GM18858 (cell line): ENCODE measurements at regions not wholly inside any gene's neighbourhood (a gene's known extent, or its start where the extent isn't known, plus 50 kb on each side); places are given as distances from the start of the nearest gene placed in this dataset.

Experiments
- ATAC-seq: cut with Tn5 transposase; IDR thresholded peaks from one replicate; pipeline ENCODE4 v1.9.1; 2021; ENCODE audit not compliant: unreplicated experiment

- ATAC-seq = no peak
Observed at GRCh38 chr18:48488388-48488850, 50.4 kb upstream of the CTIF start.

- no peak for ATAC-seq
Observed at GRCh38 chr18:48486754-48487153, 52.1 kb upstream of the CTIF start.

GRCh38 chr18:48485828-48486405 is 52.9 kb upstream of the CTIF start:
- no peak for ATAC-seq

DNA sequence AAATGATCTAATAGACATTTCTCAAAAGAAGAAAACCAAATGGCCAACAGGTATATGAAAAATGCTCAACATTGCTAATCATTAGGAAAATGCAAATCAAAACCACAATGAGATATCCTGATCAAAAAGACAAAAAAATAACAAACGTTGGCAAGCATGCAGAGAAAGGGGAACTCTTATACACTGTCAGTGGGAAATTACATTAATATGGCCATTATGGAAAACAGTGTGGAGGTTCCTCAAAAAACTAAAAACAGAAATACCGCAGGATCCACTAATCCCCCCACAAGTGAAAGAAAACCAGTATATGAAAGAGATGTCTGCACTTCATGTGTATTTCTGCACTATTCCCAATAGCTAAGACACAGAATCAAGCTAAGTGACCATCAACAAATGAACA is 57.7 kb upstream of the CTIF start:
- ATAC-seq = no peak

DNA sequence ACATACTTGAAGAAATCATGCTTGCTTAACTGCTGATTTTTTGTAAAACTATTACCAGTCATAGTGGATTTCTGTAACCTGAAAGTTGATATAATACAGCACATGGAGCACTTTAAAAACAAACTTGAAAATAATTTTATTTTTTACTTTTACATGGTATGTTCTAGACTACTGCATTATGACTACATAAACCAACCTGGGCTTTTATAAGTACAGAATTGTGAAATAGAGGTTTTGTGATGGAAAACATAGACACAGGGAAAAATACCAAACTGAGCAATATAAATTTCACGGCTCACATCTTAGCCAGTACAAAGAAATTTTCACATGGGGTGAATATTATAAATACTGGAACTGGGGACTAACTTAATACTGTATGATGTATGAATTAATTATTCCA is 59.3 kb upstream of the CTIF start:
- no peak for ATAC-seq

- ATAC-seq = no peak
Observed at GRCh38 chr18:48477348-48477747, 61.5 kb upstream of the CTIF start.

GRCh38 chr18:48476550-48476917 is 62.3 kb upstream of the CTIF start:
- no peak for ATAC-seq

- peak; percentile 62 for ATAC-seq
Observed at GRCh38 chr18:48475635-48476549, 62.9 kb upstream of the CTIF start.

DNA sequence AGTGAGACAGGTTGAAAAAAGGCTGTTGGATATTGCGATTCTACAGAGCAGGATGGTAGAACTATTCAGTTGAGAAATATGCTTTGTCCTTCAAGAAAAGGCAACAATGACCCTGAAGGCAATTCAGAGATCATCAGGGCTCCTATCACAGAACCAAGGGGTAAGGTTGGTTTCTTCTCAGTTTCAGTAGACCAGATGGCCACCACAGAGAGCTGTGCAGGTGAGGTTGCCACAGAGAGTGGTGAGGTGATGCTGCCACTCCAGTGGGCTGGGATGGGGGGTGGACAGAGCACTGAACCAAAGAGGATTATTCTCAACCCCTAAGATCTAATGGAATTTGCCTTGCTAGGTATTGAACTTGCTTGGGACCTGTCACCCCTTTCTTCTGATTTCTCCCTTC is 64.6 kb upstream of the ZBTB7C start:
- no peak for ATAC-seq

- no peak for ATAC-seq
Observed at GRCh38 chr18:48472610-48473009, 63.4 kb upstream of the ZBTB7C start.

DNA sequence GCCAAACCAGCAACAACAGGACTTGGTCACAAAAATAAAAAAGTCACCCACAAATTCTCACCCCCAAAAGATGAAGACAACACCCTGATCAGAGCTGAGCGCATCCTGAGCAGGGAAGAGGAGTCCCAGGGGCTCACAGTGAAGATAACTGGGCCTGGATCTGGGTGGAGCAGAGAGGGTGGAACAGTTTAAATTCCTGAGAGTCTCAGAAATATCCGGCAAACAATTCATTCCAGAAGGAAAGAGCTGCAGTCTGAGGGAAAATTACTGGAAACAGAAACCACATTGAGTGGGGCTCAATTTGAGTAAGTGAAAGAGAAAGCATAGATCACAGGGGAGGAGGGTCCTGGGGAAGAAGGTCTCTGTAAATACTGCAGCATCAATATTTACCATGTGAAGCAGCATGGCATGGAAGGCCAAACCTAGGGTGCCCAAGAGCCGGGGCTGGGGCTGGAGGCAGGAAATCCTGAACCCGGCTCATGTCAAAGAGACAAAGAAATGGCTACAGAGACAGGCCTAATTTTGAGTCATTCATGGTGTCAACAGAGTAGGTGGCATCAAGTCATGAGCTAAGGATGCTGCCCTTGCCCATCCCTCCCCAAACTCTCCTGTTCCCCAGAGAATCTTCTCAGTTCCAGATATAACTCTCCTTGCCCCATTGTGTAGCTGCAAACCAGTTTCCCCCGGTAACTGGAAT is 61.4 kb upstream of the ZBTB7C start:
- no peak for ATAC-seq

DNA sequence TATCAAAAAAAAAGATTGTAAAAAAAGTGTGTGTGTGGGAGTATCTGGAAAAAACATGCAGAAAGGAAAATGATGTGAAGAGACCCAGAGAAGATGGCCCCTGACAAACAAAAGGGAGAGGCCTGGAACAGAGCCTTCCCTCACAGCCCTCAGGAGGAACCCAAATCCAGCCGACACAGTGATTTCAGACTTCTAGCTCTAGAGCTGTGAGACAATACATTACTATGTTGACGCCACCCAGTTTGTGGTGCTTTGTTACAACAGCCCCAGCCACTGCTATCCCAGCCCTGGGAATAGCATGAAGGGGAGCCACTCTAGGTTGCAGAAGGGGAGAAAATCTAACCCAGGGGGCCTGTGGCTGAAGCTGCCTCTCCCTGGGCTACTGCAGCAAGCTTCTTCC is 59.0 kb upstream of the ZBTB7C start:
- ATAC-seq = no peak

DNA sequence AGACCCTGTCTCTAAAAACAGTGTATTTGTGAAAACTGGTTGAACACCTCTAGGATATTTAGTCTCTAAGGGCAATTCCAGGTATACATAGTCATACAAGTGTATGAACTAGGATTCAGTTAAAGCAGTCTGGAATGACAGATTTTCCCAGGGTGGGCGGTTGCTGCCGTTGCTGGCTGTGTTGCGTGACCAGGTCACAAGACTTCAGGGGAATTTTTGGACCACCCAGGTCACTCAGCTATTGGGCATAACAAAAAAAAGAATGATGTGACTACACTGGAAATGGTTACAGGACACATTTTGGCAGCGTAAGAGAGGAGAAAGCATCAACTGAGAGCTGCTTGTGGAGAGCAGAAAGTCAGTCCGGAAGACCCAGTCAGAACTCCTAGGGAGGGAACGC is 58.0 kb upstream of the ZBTB7C start:
- no peak for ATAC-seq

DNA sequence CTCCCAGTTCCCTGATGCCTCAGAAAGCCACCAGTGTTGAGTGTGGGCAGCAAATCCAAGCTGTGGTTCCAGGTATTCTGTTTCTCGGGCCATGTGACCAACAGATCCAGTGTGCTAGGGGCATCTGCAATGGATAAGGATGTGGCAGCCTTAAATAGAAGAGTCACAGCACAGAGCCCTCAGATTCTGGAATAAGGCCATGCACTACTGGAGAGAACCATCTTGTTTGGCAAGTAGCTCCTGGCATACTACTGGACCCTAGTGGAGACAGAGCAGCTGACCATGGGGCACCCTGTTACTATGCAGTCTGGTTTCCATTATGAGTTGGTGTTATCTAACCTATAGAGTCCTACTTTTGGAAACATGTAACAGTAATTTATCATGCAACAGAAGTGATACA is 53.3 kb upstream of the ZBTB7C start:
- no peak for ATAC-seq

GRCh38 chr18:48460929-48461583 is 51.9 kb upstream of the ZBTB7C start:
- no peak for ATAC-seq

- no peak for ATAC-seq
Observed at GRCh38 chr18:48459465-48459864, 50.3 kb upstream of the ZBTB7C start.

DNA sequence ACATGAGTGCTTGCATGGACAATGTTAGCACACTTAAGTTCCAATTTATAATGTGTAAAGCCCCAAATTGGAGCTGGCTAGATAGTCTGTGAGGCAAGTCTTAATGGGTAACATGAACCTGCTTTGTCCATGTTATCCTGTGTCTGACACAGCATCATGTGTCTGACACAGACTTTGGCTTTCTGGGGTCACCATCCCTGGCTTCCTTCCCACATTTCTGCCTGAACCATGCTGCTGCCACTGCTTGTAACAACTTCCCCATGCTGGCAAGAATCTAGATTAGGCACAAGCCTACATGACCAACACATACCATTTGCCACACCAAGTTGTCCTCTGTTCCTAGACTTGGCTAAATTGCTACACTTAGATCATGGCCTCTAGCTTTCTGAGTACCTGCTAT is 49.8 kb upstream of the ZBTB7C start:
- ATAC-seq = no peak
